ENCODE measurements at regions not wholly inside any gene's neighbourhood (a gene's known extent, or its start where the extent isn't known, plus 50 kb on each side); places are given as distances from the start of the nearest gene placed in this dataset.

- no peaks in the 10 kb centered on the region for H4K20me1 ChIP-seq (ENCODE audit: control insufficient read depth, extremely low read depth, insufficient read depth, low read length)
- DNase-seq (ENCODE audit: low read depth in 2 of 2) = no peak
- H3K4me1 ChIP-seq (ENCODE audit: control insufficient read depth, extremely low read depth, insufficient read depth, low read length) = no peaks in the 10 kb centered on the region
- no peak overlapping the region for H2AFZ ChIP-seq (ENCODE audit: low read length)
- no peak for TF ChIP-seq CTCF (conservative IDR thresholded peaks at IDR 0.05 in 1 of 2, IDR thresholded peaks at IDR 0.05 in 1 of 2; ENCODE audit: low read depth in 1 of 2, low read length in 2 of 2)
- TF ChIP-seq EZH2 (IDR thresholded peaks at IDR 0.05; ENCODE audit: low read length, missing control alignments) = no peak
- no peak overlapping the region for H3K27ac ChIP-seq (ENCODE audit: insufficient read depth, low read length)
- no peaks in the 10 kb centered on the region for H3K27me3 ChIP-seq (ENCODE audit: control insufficient read depth, insufficient read depth, low read length)
- no peaks in the 10 kb centered on the region for H3K9me3 ChIP-seq (ENCODE audit: control insufficient read depth, insufficient read depth, low read depth, low read length)
- no peak overlapping the region for H3K4me2 ChIP-seq (ENCODE audit: extremely low read depth, insufficient read depth, low read length)
- H3K9ac ChIP-seq (ENCODE audit: insufficient read depth, low read length) = no peak overlapping the region
- no peak overlapping the region for H3K4me3 ChIP-seq (replicated peaks in 1 of 4; ENCODE audit: control extremely low read depth in 1 of 4, insufficient read depth in 1 of 4, low read depth in 3 of 4, low read length in 4 of 4)
- no peaks in the 10 kb centered on the region for H3K36me3 ChIP-seq (ENCODE audit: control insufficient read depth, insufficient read depth, low read length)
- no peaks in the 10 kb centered on the region for H3K79me2 ChIP-seq (ENCODE audit: control insufficient read depth, insufficient read depth, low read length)
These were observed 308.8 kb downstream of the TEX13C start for GRCh38 chrX:125628435-125628834.

GRCh38 chrX:125641405-125641804, 321.7 kb downstream of the TEX13C start:
- no peak for DNase-seq (ENCODE audit: low read depth in 2 of 2)
- no peak overlapping the region for H3K4me3 ChIP-seq (replicated peaks in 1 of 4; ENCODE audit: control extremely low read depth in 1 of 4, insufficient read depth in 1 of 4, low read depth in 3 of 4, low read length in 4 of 4)
- no peak overlapping the region for H3K9ac ChIP-seq (ENCODE audit: insufficient read depth, low read length)
- H3K27ac ChIP-seq (ENCODE audit: insufficient read depth, low read length) = no peak overlapping the region
- H3K27me3 ChIP-seq (ENCODE audit: control insufficient read depth, insufficient read depth, low read length) = no peaks in the 10 kb centered on the region
- H3K36me3 ChIP-seq (ENCODE audit: control insufficient read depth, insufficient read depth, low read length) = no peaks in the 10 kb centered on the region
- no peaks in the 10 kb centered on the region for H3K79me2 ChIP-seq (ENCODE audit: control insufficient read depth, insufficient read depth, low read length)
- no peak for TF ChIP-seq CTCF (conservative IDR thresholded peaks at IDR 0.05 in 1 of 2, IDR thresholded peaks at IDR 0.05 in 1 of 2; ENCODE audit: low read depth in 1 of 2, low read length in 2 of 2)
- no peak for TF ChIP-seq EZH2 (IDR thresholded peaks at IDR 0.05; ENCODE audit: low read length, missing control alignments)
- no peak overlapping the region for H2AFZ ChIP-seq (ENCODE audit: low read length)
- H3K4me2 ChIP-seq (ENCODE audit: extremely low read depth, insufficient read depth, low read length) = no peak overlapping the region
- H3K4me1 ChIP-seq (ENCODE audit: control insufficient read depth, extremely low read depth, insufficient read depth, low read length) = no peaks in the 10 kb centered on the region
- H4K20me1 ChIP-seq (ENCODE audit: control insufficient read depth, extremely low read depth, insufficient read depth, low read length) = no peaks in the 10 kb centered on the region
- no peaks in the 10 kb centered on the region for H3K9me3 ChIP-seq (ENCODE audit: control insufficient read depth, insufficient read depth, low read depth, low read length)

GRCh38 chrX:125646195-125646594, 326.5 kb downstream of the TEX13C start:
- Histone ChIP-seq H2AFZ (ENCODE audit: low read length) (no peak overlapping the region), H3K27me3 (ENCODE audit: control insufficient read depth, insufficient read depth, low read length) (no peaks in the 10 kb centered on the region), H3K36me3 (ENCODE audit: control insufficient read depth, insufficient read depth, low read length) (no peaks in the 10 kb centered on the region), H3K4me1 (ENCODE audit: control insufficient read depth, extremely low read depth, insufficient read depth, low read length) (no peaks in the 10 kb centered on the region), H3K4me2 (ENCODE audit: extremely low read depth, insufficient read depth, low read length) (no peak overlapping the region), H3K4me3 (replicated peaks in 1 of 4; ENCODE audit: control extremely low read depth in 1 of 4, insufficient read depth in 1 of 4, low read depth in 3 of 4, low read length in 4 of 4) (no peak overlapping the region), H4K20me1 (ENCODE audit: control insufficient read depth, extremely low read depth, insufficient read depth, low read length) (no peaks in the 10 kb centered on the region), H3K79me2 (ENCODE audit: control insufficient read depth, insufficient read depth, low read length) (no peaks in the 10 kb centered on the region), H3K9ac (ENCODE audit: insufficient read depth, low read length) (no peak overlapping the region), H3K27ac (ENCODE audit: insufficient read depth, low read length) (no peak overlapping the region), H3K9me3 (ENCODE audit: control insufficient read depth, insufficient read depth, low read depth, low read length) (no peaks in the 10 kb centered on the region)
- DNase-seq (ENCODE audit: low read depth in 2 of 2) = no peak
- TF ChIP-seq EZH2 (IDR thresholded peaks at IDR 0.05; ENCODE audit: low read length, missing control alignments) (no peak), CTCF (conservative IDR thresholded peaks at IDR 0.05 in 1 of 2, IDR thresholded peaks at IDR 0.05 in 1 of 2; ENCODE audit: low read depth in 1 of 2, low read length in 2 of 2) (no peak)

All from fibroblast of lung (primary cell).